Neural crest cell (in vitro differentiated cells): ENCODE measurements at regions not wholly inside any gene's neighbourhood (a gene's known extent, or its start where the extent isn't known, plus 50 kb on each side); places are given as distances from the start of the nearest gene placed in this dataset.
A peak's percentile ranks its signal among the peaks of the same experiment; 100 is the strongest.

ENCODE experiments used
- DNase-seq: peaks from one replicate; pipeline ENCODE4 v3.0.0; 2021; ENCODE audit warnings: low read depth, mixed read lengths, low spot score
- H3K27ac Mint-ChIP-seq: one replicate; pipeline ENCODE4 v1.8.0; 2021; ENCODE audit warnings: mild to moderate bottlenecking, mixed read lengths; ENCODE audit not compliant: unreplicated experiment
- H3K27me3 Mint-ChIP-seq: 2 replicates; pipeline ENCODE4 v1.8.0; 2021; ENCODE audit warnings: low read depth, mild to moderate bottlenecking, mixed read lengths
- H3K36me3 Mint-ChIP-seq: 2 replicates; pipeline ENCODE4 v1.8.0; 2021; ENCODE audit warnings: low read depth, mild to moderate bottlenecking, mixed read lengths
- H3K4me1 Mint-ChIP-seq: 2 replicates; pipeline ENCODE4 v1.8.0; 2021; ENCODE audit warnings: mixed read lengths
- H3K4me3 Mint-ChIP-seq: one replicate; pipeline ENCODE4 v1.8.0; 2021; ENCODE audit warnings: mild to moderate bottlenecking, mixed read lengths
- H3K9me3 Mint-ChIP-seq: 2 replicates; pipeline ENCODE4 v1.8.0; 2021; ENCODE audit warnings: mixed read lengths
- CTCF ChIP-seq: fragments of 200-600 bp; sonication (generic); conservative IDR thresholded peaks from 2 replicates; pipeline ENCODE4 v1.5.0; 2021; ENCODE audit warnings: antibody characterized with exemption, mild to moderate bottlenecking

- Mint-ChIP-seq H3K9me3 (no peaks in the 10 kb centered on the region), H3K4me1 (no peaks in the 10 kb centered on the region), H3K27ac (no peak overlapping the region), H3K36me3 (no peaks in the 10 kb centered on the region), H3K4me3 (no peak overlapping the region), H3K27me3 (no peaks in the 10 kb centered on the region)
- peak; percentile 53 for TF ChIP-seq CTCF
- no peak for DNase-seq
Observed at GRCh38 chr1:106217765-106218164, 838.7 kb upstream of the PRMT6 start.

GRCh38 chr1:106222403-106222802 is 834.1 kb upstream of the PRMT6 start:
- Mint-ChIP-seq H3K4me3 (no peak overlapping the region), H3K27ac (no peak overlapping the region), H3K36me3 (no peaks in the 10 kb centered on the region), H3K4me1 (peaks cover 5% of the 10 kb centered on the region), H3K9me3 (no peaks in the 10 kb centered on the region), H3K27me3 (no peaks in the 10 kb centered on the region)
- TF ChIP-seq CTCF = no peak
- no peak for DNase-seq

GRCh38 chr1:106223213-106223612 is 833.3 kb upstream of the PRMT6 start:
- Mint-ChIP-seq H3K4me3 (no peak overlapping the region), H3K36me3 (no peaks in the 10 kb centered on the region), H3K4me1 (peaks cover 5% of the 10 kb centered on the region), H3K9me3 (no peaks in the 10 kb centered on the region), H3K27me3 (no peaks in the 10 kb centered on the region), H3K27ac (no peak overlapping the region)
- TF ChIP-seq CTCF = no peak
- no peak for DNase-seq

GRCh38 chr1:106224426-106224825 is 832.0 kb upstream of the PRMT6 start:
- no peak for TF ChIP-seq CTCF
- no peak overlapping the region for H3K4me3 Mint-ChIP-seq
- no peak overlapping the region for H3K27ac Mint-ChIP-seq
- H3K27me3 Mint-ChIP-seq = no peaks in the 10 kb centered on the region
- peaks cover 5% of the 10 kb centered on the region for H3K4me1 Mint-ChIP-seq
- DNase-seq = no peak
- H3K9me3 Mint-ChIP-seq = no peaks in the 10 kb centered on the region
- no peaks in the 10 kb centered on the region for H3K36me3 Mint-ChIP-seq

GRCh38 chr1:106225403-106225802 is 831.1 kb upstream of the PRMT6 start:
- peaks cover 5% of the 10 kb centered on the region for H3K4me1 Mint-ChIP-seq
- no peaks in the 10 kb centered on the region for H3K9me3 Mint-ChIP-seq
- no peak overlapping the region for H3K4me3 Mint-ChIP-seq
- no peak for DNase-seq
- no peaks in the 10 kb centered on the region for H3K36me3 Mint-ChIP-seq
- no peaks in the 10 kb centered on the region for H3K27me3 Mint-ChIP-seq
- no peak for TF ChIP-seq CTCF
- H3K27ac Mint-ChIP-seq = no peak overlapping the region

GRCh38 chr1:106226550-106226949 is 829.9 kb upstream of the PRMT6 start:
- H3K4me3 Mint-ChIP-seq = no peak overlapping the region
- H3K27me3 Mint-ChIP-seq = no peaks in the 10 kb centered on the region
- no peaks in the 10 kb centered on the region for H3K9me3 Mint-ChIP-seq
- TF ChIP-seq CTCF = no peak
- H3K4me1 Mint-ChIP-seq = peaks cover 5% of the 10 kb centered on the region
- no peak overlapping the region for H3K27ac Mint-ChIP-seq
- no peaks in the 10 kb centered on the region for H3K36me3 Mint-ChIP-seq
- no peak for DNase-seq
